OCI-LY1 (cell line): ENCODE measurements at regions not wholly inside any gene's neighbourhood (a gene's known extent, or its start where the extent isn't known, plus 50 kb on each side); places are given as distances from the start of the nearest gene placed in this dataset.

Experiments
- H2AFZ ChIP-seq: fragments of 200-600 bp; sonication (generic), shearing (Covaris generic); 2 replicates; pipeline ENCODE4 v1.6.0; 2014; ENCODE audit warnings: antibody characterized with exemption, mild to moderate bottlenecking, low read length
- H3F3A ChIP-seq: fragments of 200-600 bp; sonication (generic), shearing (Covaris generic); 2 replicates; pipeline ENCODE4 v1.6.0; 2014; ENCODE audit warnings: mild to moderate bottlenecking, antibody characterized with exemption, low read length, moderate library complexity; ENCODE audit not compliant: insufficient read depth
- H3K27ac ChIP-seq: fragments of 200-600 bp; sonication (generic); 2 replicates; pipeline ENCODE4 v1.5.1; 2014; ENCODE audit warnings: low read length, mixed run types, mild to moderate bottlenecking, low read depth; ENCODE audit not compliant: poor library complexity, severe bottlenecking
- H3K27me3 ChIP-seq: fragments of 200-600 bp; sonication (generic); 2 replicates; pipeline ENCODE4 v1.6.0; 2014; ENCODE audit warnings: antibody characterized with exemption, mild to moderate bottlenecking, low read length, moderate library complexity; ENCODE audit not compliant: insufficient read depth
- H3K36me3 ChIP-seq: fragments of 200-600 bp; sonication (generic); 2 replicates; pipeline ENCODE4 v1.6.1; 2014; ENCODE audit warnings: mild to moderate bottlenecking, antibody characterized with exemption, low read length, moderate library complexity, mixed read lengths; ENCODE audit not compliant: insufficient read depth
- H3K4me1 ChIP-seq: fragments of 200-600 bp; sonication (generic); 2 replicates; pipeline ENCODE4 v1.5.1; 2014; ENCODE audit warnings: mild to moderate bottlenecking, low read length, moderate library complexity; ENCODE audit not compliant: insufficient read depth, severe bottlenecking
- H3K4me2 ChIP-seq: fragments of 200-600 bp; sonication (generic), shearing (Covaris generic); 2 replicates; pipeline ENCODE4 v1.6.1; 2014; ENCODE audit warnings: low read length
- H3K4me3 ChIP-seq: fragments of 200-600 bp; sonication (generic); 2 replicates; pipeline ENCODE4 v1.5.1; 2014; ENCODE audit warnings: low read length, low read depth, mild to moderate bottlenecking, mixed read lengths; ENCODE audit not compliant: poor library complexity, severe bottlenecking
- H3K79me2 ChIP-seq: fragments of 200-600 bp; shearing (Covaris generic); 2 replicates; pipeline ENCODE4 v1.6.1; 2016; ENCODE audit warnings: mixed run types, low read length, mixed read lengths; ENCODE audit not compliant: insufficient read depth
- H3K9ac ChIP-seq: fragments of 200-600 bp; sonication (generic), shearing (Covaris generic); 2 replicates; pipeline ENCODE4 v1.6.1; 2014; ENCODE audit warnings: mild to moderate bottlenecking, low read length, mixed read lengths
- H3K9me2 ChIP-seq: fragments of 200-600 bp; sonication (generic), shearing (Covaris generic); 2 replicates; pipeline ENCODE4 v1.6.1; 2014; ENCODE audit warnings: low read depth, mild to moderate bottlenecking, low read length, mixed read lengths
- H3K9me3 ChIP-seq: fragments of 200-600 bp; shearing (Covaris generic); 2 replicates; pipeline ENCODE4 v1.6.1; 2014; ENCODE audit warnings: low read length, mixed read lengths
- H4K20me1 ChIP-seq: fragments of 200-600 bp; sonication (generic), shearing (Covaris generic); 2 replicates; pipeline ENCODE4 v1.6.0; 2016; ENCODE audit warnings: mild to moderate bottlenecking, low read length; ENCODE audit not compliant: insufficient read depth
- CTCF ChIP-seq: fragments of 200-600 bp; sonication (generic), shearing (Covaris generic); IDR thresholded peaks from 2 replicates; pipeline ENCODE4 v1.5.1; 2017; ENCODE audit warnings: mild to moderate bottlenecking, antibody characterized with exemption, low read length, moderate library complexity, mixed read lengths
- EZH2 ChIP-seq: fragments of 200-600 bp; sonication (generic), shearing (Covaris generic); IDR thresholded peaks from 2 replicates; pipeline ENCODE4 v1.8.0; 2017; ENCODE audit warnings: borderline replicate concordance, mixed run types, mild to moderate bottlenecking, antibody characterized with exemption, low read length, moderate library complexity, mixed read lengths

DNA sequence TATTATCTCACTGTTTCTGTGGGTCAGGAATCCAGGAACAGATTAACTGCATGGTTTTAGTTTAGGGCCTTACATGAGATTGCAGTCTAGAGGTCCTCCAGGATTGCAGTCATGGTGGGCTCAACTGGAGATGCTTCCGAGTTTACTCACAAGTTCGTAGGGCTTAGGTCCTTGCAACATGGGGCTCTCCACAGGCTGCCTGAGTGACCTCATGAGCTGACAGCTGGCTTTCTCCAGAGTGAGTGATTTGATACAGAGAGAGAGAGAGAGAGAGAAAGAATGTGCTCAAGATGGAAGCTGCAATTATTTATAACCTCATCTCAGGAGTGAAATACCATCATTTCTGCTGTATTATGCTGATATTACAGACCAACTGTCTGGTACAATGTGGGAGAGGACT lies 168.9 kb downstream of the GPAT3 start:
- no peaks in the 10 kb centered on the region for H4K20me1 ChIP-seq
- no peak for TF ChIP-seq EZH2
- TF ChIP-seq CTCF: no peak
- no peak overlapping the region for H2AFZ ChIP-seq
- no peaks in the 10 kb centered on the region for H3K4me1 ChIP-seq
- no peaks in the 10 kb centered on the region for H3K27me3 ChIP-seq
- no peak overlapping the region for H3K4me3 ChIP-seq
- no peaks in the 10 kb centered on the region for H3K36me3 ChIP-seq
- H3K9ac ChIP-seq: no peak overlapping the region
- no peak overlapping the region for H3K4me2 ChIP-seq
- no peak overlapping the region for H3K27ac ChIP-seq
- H3F3A ChIP-seq: no peaks in the 10 kb centered on the region
- H3K9me3 ChIP-seq: peaks cover 3% of the 10 kb centered on the region; the same call in 1 of the 2 replicates
- no peaks in the 10 kb centered on the region for H3K79me2 ChIP-seq
- H3K9me2 ChIP-seq: no peaks in the 10 kb centered on the region

- Histone ChIP-seq H3K27me3 (no peaks in the 10 kb centered on the region), H4K20me1 (no peaks in the 10 kb centered on the region), H2AFZ (no peak overlapping the region), H3F3A (no peaks in the 10 kb centered on the region), H3K79me2 (no peaks in the 10 kb centered on the region), H3K9me2 (no peaks in the 10 kb centered on the region), H3K4me1 (no peaks in the 10 kb centered on the region), H3K27ac (no peak overlapping the region), H3K4me3 (no peak overlapping the region), H3K9ac (no peak overlapping the region), H3K9me3 (peaks cover 3% of the 10 kb centered on the region; the same call in 1 of the 2 replicates), H3K36me3 (no peaks in the 10 kb centered on the region), H3K4me2 (no peak overlapping the region)
- TF ChIP-seq CTCF (no peak), EZH2 (no peak)
Observed at GRCh38 chr4:83703752-83704151, 167.8 kb downstream of the GPAT3 start.

GRCh38 chr4:83701041-83701440 lies 165.1 kb downstream of the GPAT3 start:
- Histone ChIP-seq H3K27me3 (no peaks in the 10 kb centered on the region), H3K4me1 (no peaks in the 10 kb centered on the region), H3K9me2 (no peaks in the 10 kb centered on the region), H3K9ac (no peak overlapping the region), H3K4me3 (no peak overlapping the region), H4K20me1 (no peaks in the 10 kb centered on the region), H3K36me3 (no peaks in the 10 kb centered on the region), H3K4me2 (no peak overlapping the region), H3K79me2 (no peaks in the 10 kb centered on the region), H2AFZ (no peak overlapping the region), H3F3A (no peaks in the 10 kb centered on the region), H3K9me3 (peaks cover 3% of the 10 kb centered on the region; the same call in 1 of the 2 replicates), H3K27ac (no peak overlapping the region)
- no peak for TF ChIP-seq EZH2
- no peak for TF ChIP-seq CTCF
